H9 (cell line): ENCODE measurements at regions not wholly inside any gene's neighbourhood (a gene's known extent, or its start where the extent isn't known, plus 50 kb on each side); places are given as distances from the start of the nearest gene placed in this dataset.

Experiments used
- DNase-seq: peaks from one replicate; pipeline ENCODE4 v3.0.0-alpha.2; 2017
- H2AFZ ChIP-seq: one replicate; pipeline ENCODE4 v1.6.1; 2013; ENCODE audit warnings: mild to moderate bottlenecking, low read length, control low read depth, moderate library complexity
- H2AK5ac ChIP-seq: 2 replicates; pipeline ENCODE4 v1.6.1; 2013; ENCODE audit warnings: low read length, control low read depth, mixed read lengths; ENCODE audit not compliant: insufficient read length
- H2BK120ac ChIP-seq: one replicate; pipeline ENCODE4 v1.6.1; 2013; ENCODE audit warnings: low read depth, mild to moderate bottlenecking, low read length, control low read depth, inconsistent platforms; ENCODE audit not compliant: poor library complexity, severe bottlenecking
- H2BK12ac ChIP-seq: 2 replicates; pipeline ENCODE4 v1.6.1; 2013; ENCODE audit warnings: low read length, control low read depth, mixed read lengths, low read depth; ENCODE audit not compliant: insufficient read length
- H2BK15ac ChIP-seq: 2 replicates; pipeline ENCODE4 v1.6.1; 2013; ENCODE audit warnings: low read depth, low read length, control low read depth
- H2BK20ac ChIP-seq: one replicate; pipeline ENCODE4 v1.6.1; 2013; ENCODE audit warnings: low read depth, mild to moderate bottlenecking, low read length, control low read depth, inconsistent platforms; ENCODE audit not compliant: poor library complexity, severe bottlenecking
- H2BK5ac ChIP-seq: 2 replicates; pipeline ENCODE4 v1.6.1; 2013; ENCODE audit warnings: low read length, control low read depth, mixed read lengths; ENCODE audit not compliant: insufficient read length
- H3K14ac ChIP-seq: 2 replicates; pipeline ENCODE4 v1.6.1; 2013; ENCODE audit warnings: low read length, control low read depth; ENCODE audit not compliant: insufficient read depth
- H3K18ac ChIP-seq: 2 replicates; pipeline ENCODE4 v1.6.1; 2013; ENCODE audit warnings: low read depth, mild to moderate bottlenecking, mixed read lengths, low read length, control low read depth; ENCODE audit not compliant: insufficient read length
- H3K23ac ChIP-seq: 2 replicates; pipeline ENCODE4 v1.6.1; 2013; ENCODE audit warnings: low read length, control low read depth, mixed read lengths, low read depth; ENCODE audit not compliant: insufficient read length
- H3K23me2 ChIP-seq: 2 replicates; pipeline ENCODE4 v1.6.1; 2013; ENCODE audit warnings: low read depth, mild to moderate bottlenecking, mixed read lengths, low read length, control low read depth; ENCODE audit not compliant: insufficient read length, poor library complexity, severe bottlenecking
- H3K27ac ChIP-seq: 2 replicates; pipeline ENCODE4 v1.5.1; 2013; ENCODE audit warnings: low read length, control low read depth, mixed read lengths, low read depth; ENCODE audit not compliant: insufficient read length
- H3K27me3 ChIP-seq: 2 replicates; pipeline ENCODE4 v1.6.1; 2013; ENCODE audit warnings: low read length, control low read depth, inconsistent platforms; ENCODE audit not compliant: insufficient read depth
- H3K4ac ChIP-seq: 2 replicates; pipeline ENCODE4 v1.6.1; 2013; ENCODE audit warnings: low read depth, mild to moderate bottlenecking, control low read depth, inconsistent platforms, low read length, moderate library complexity
- H3K4me1 ChIP-seq: 2 replicates; pipeline ENCODE4 v1.6.1; 2013; ENCODE audit warnings: low read length, control low read depth, inconsistent platforms; ENCODE audit not compliant: insufficient read depth
- H3K4me2 ChIP-seq: 2 replicates; pipeline ENCODE4 v1.6.1; 2013; ENCODE audit warnings: low read length, control low read depth, mixed read lengths; ENCODE audit not compliant: insufficient read length, insufficient read depth
- H3K56ac ChIP-seq: 2 replicates; pipeline ENCODE4 v1.6.1; 2013; ENCODE audit warnings: low read depth, mild to moderate bottlenecking, mixed read lengths, low read length, control low read depth; ENCODE audit not compliant: insufficient read length
- H3K79me1 ChIP-seq: 2 replicates; pipeline ENCODE4 v1.6.1; 2013; ENCODE audit warnings: low read depth, mild to moderate bottlenecking, moderate library complexity, low read length, control low read depth, inconsistent platforms; ENCODE audit not compliant: insufficient read depth, poor library complexity, severe bottlenecking
- H3K79me2 ChIP-seq: 2 replicates; pipeline ENCODE4 v1.6.1; 2013; ENCODE audit warnings: low read length, control low read depth, inconsistent platforms; ENCODE audit not compliant: insufficient read depth
- H3K9ac ChIP-seq: 2 replicates; pipeline ENCODE4 v1.6.1; 2013; ENCODE audit warnings: low read length, control low read depth, mixed read lengths; ENCODE audit not compliant: insufficient read length; ENCODE audit errors: extremely low read depth
- H3K9me3 ChIP-seq: one replicate; pipeline ENCODE4 v1.6.1; 2013; ENCODE audit warnings: low read depth, low read length, inconsistent platforms; ENCODE audit not compliant: control insufficient read depth
- H3T11ph ChIP-seq: one replicate; pipeline ENCODE4 v1.6.1; 2013; ENCODE audit warnings: mild to moderate bottlenecking, low read length, control low read depth, inconsistent platforms
- H4K20me1 ChIP-seq: one replicate; pipeline ENCODE4 v1.6.1; 2013; ENCODE audit not compliant: control insufficient read depth, insufficient read length, insufficient read depth
- H4K5ac ChIP-seq: 2 replicates; pipeline ENCODE4 v1.6.1; 2013; ENCODE audit warnings: low read depth, mild to moderate bottlenecking, mixed read lengths, low read length, control low read depth; ENCODE audit not compliant: insufficient read length
- H4K8ac ChIP-seq: replicated peaks from 2 replicates; pipeline ENCODE4 v1.6.1; 2013; ENCODE audit warnings: low read length, control low read depth, mixed read lengths, low read depth; ENCODE audit not compliant: insufficient read length
- H4K91ac ChIP-seq: 2 replicates; pipeline ENCODE4 v1.6.1; 2013; ENCODE audit warnings: low read depth, mild to moderate bottlenecking, moderate library complexity, mixed read lengths, low read length, control low read depth; ENCODE audit not compliant: insufficient read length
- H3K27ac Mint-ChIP-seq, 3 experiments: 2 replicates in 2 of 3; 3 replicates in 1 of 3; pipeline ENCODE4 v1.8.0; 2020 to 2021; ENCODE audit warnings: mixed read lengths in 3 of 3, mild to moderate bottlenecking in 1 of 3, moderate library complexity in 1 of 3
- H3K27me3 Mint-ChIP-seq: 2 replicates; pipeline ENCODE4 v1.8.0; 2021; ENCODE audit warnings: low read depth, mild to moderate bottlenecking, moderate library complexity, mixed read lengths
- H3K36me3 Mint-ChIP-seq, 3 experiments: 2 replicates in 2 of 3; 3 replicates in 1 of 3; pipeline ENCODE4 v1.8.0; 2020 to 2021; ENCODE audit warnings: low read depth in 3 of 3, mixed read lengths in 3 of 3; ENCODE audit not compliant: insufficient read depth in 1 of 3
- H3K4me1 Mint-ChIP-seq, 2 experiments: 2 replicates each; pipeline ENCODE4 v1.8.0; 2020; ENCODE audit warnings: mixed read lengths in 2 of 2
- H3K4me3 Mint-ChIP-seq, 2 experiments: 2 replicates in 1 of 2; 3 replicates in 1 of 2; pipeline ENCODE4 v1.8.0; 2020 to 2021; ENCODE audit warnings: mild to moderate bottlenecking in 2 of 2, mixed read lengths in 2 of 2, moderate library complexity in 1 of 2
- H3K9me3 Mint-ChIP-seq, 2 experiments: 2 replicates in 1 of 2; 3 replicates in 1 of 2; pipeline ENCODE4 v1.8.0; 2020; ENCODE audit warnings: mild to moderate bottlenecking in 2 of 2, mixed read lengths in 2 of 2, moderate library complexity in 1 of 2
- WGBS: extraction: QIAGEN DNeasy Blood & Tissue Kit; methylation state at CpG from one replicate; pipeline ENCODE4 v1.1.7; 2013; ENCODE audit warnings: missing lambda C conversion rate, low lambda C conversion rate, mixed read lengths; ENCODE audit not compliant: insufficient read length; ENCODE audit errors: extremely low coverage; 5-methylcytosine and 5-hydroxymethylcytosine counted together
- TF ChIP-seq, protein P1 (sequence below): fragments of 200-600 bp; sonication (generic); conservative IDR thresholded peaks from 3 replicates; pipeline ENCODE4 v1.8.0; 2021; ENCODE audit warnings: antibody characterized with exemption, mild to moderate bottlenecking

DNA sequence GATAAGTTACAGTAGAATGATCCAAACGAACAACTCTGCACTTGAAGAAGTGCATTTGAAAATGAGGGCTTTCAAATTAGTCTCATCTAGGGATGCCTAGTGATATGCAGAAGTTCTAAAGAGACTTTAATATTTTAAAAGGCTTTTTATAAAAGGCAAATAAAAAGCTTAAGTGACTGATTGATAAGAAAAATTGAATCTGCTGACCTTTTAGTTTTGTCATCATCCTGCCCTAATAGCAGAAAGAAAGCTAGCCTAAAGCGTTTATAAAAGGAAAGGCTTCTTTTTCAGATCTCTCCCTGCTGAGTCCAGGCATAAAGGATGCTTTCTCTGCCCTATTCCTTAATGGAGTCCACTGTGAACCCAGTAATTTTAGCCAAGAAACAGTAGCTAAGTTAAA lies 72.7 kb upstream of the ALDH1L1 start:
- H3K4ac ChIP-seq = no peak overlapping the region
- H3K9me3 ChIP-seq = no peaks in the 10 kb centered on the region
- H4K5ac ChIP-seq = no peak overlapping the region
- no peak overlapping the region for H2BK15ac ChIP-seq
- H2BK20ac ChIP-seq = no peak overlapping the region
- no peaks in the 10 kb centered on the region for H3K79me2 ChIP-seq
- H2AFZ ChIP-seq = no peak overlapping the region
- H3K56ac ChIP-seq = no peak overlapping the region
- H3K27ac ChIP-seq = no peak overlapping the region
- no peak overlapping the region for H3K14ac ChIP-seq
- WGBS = no CpG with 5 or more reads among the region's 2 CpGs
- H3K4me1 ChIP-seq = no peaks in the 10 kb centered on the region
- no peaks in the 10 kb centered on the region for H4K20me1 ChIP-seq
- Mint-ChIP-seq H3K4me3 (no peak overlapping the region), H3K36me3 (peaks cover 0 to 7% (median 0%) of the 10 kb centered on the region in 3 experiments; a peak in 2 of 7 replicates), H3K27me3 (no peaks in the 10 kb centered on the region; the same call in none of the 2 replicates), H3K4me1 (peaks cover 12 to 16% of the 10 kb centered on the region in 2 experiments), H3K9me3 (peaks cover 2 to 6% of the 10 kb centered on the region in 2 experiments; a peak in 4 of 5 replicates), H3K27ac (no peak overlapping the region)
- H3K18ac ChIP-seq = no peak overlapping the region
- H3K23ac ChIP-seq = no peak overlapping the region
- no peak for DNase-seq
- no peak overlapping the region for H2BK12ac ChIP-seq
- H2AK5ac ChIP-seq = no peak overlapping the region
- no peaks in the 10 kb centered on the region for H3K79me1 ChIP-seq
- no peak overlapping the region for H3T11ph ChIP-seq
- no peak overlapping the region for H3K4me2 ChIP-seq
- no peaks in the 10 kb centered on the region for H3K27me3 ChIP-seq
- H4K8ac ChIP-seq = no peak overlapping the region
- no peak overlapping the region for H3K9ac ChIP-seq
- H3K23me2 ChIP-seq = no peaks in the 10 kb centered on the region
- H2BK5ac ChIP-seq = no peak overlapping the region
- TF ChIP-seq, protein P1, sequence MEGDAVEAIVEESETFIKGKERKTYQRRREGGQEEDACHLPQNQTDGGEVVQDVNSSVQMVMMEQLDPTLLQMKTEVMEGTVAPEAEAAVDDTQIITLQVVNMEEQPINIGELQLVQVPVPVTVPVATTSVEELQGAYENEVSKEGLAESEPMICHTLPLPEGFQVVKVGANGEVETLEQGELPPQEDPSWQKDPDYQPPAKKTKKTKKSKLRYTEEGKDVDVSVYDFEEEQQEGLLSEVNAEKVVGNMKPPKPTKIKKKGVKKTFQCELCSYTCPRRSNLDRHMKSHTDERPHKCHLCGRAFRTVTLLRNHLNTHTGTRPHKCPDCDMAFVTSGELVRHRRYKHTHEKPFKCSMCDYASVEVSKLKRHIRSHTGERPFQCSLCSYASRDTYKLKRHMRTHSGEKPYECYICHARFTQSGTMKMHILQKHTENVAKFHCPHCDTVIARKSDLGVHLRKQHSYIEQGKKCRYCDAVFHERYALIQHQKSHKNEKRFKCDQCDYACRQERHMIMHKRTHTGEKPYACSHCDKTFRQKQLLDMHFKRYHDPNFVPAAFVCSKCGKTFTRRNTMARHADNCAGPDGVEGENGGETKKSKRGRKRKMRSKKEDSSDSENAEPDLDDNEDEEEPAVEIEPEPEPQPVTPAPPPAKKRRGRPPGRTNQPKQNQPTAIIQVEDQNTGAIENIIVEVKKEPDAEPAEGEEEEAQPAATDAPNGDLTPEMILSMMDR = no peak
- H4K91ac ChIP-seq = no peak overlapping the region
- H2BK120ac ChIP-seq = no peak overlapping the region
